ENCODE measurements at regions not wholly inside any gene's neighbourhood (a gene's known extent, or its start where the extent isn't known, plus 50 kb on each side); places are given as distances from the start of the nearest gene placed in this dataset.

GRCh38 chr11:113579292-113579940 is 104.2 kb upstream of the DRD2 start:
- DNase-seq (ENCODE audit: low read depth), result no peak

- no peak for DNase-seq (ENCODE audit: low read depth)
These were observed 103.6 kb upstream of the DRD2 start for GRCh38 chr11:113578715-113579250.

- no peak for DNase-seq (ENCODE audit: low read depth)
These were observed 102.8 kb upstream of the DRD2 start for GRCh38 chr11:113578033-113578380.

GRCh38 chr11:113577356-113578032 is 102.3 kb upstream of the DRD2 start:
- no peak for DNase-seq (ENCODE audit: low read depth)

- no peak for DNase-seq (ENCODE audit: low read depth)
These were observed 99.4 kb upstream of the DRD2 start for GRCh38 chr11:113574586-113574985.

- no peak for DNase-seq (ENCODE audit: low read depth)
These were observed 99.0 kb upstream of the DRD2 start for GRCh38 chr11:113574171-113574570.

GRCh38 chr11:113572136-113572735 is 97.0 kb upstream of the DRD2 start:
- no peak for DNase-seq (ENCODE audit: low read depth)

- DNase-seq (ENCODE audit: low read depth), result no peak
These were observed 96.3 kb upstream of the DRD2 start for GRCh38 chr11:113571531-113571930.

- no peak for DNase-seq (ENCODE audit: low read depth)
These were observed 95.7 kb upstream of the DRD2 start for GRCh38 chr11:113570906-113571305.

- no peak for DNase-seq (ENCODE audit: low read depth)
These were observed 94.2 kb upstream of the DRD2 start for GRCh38 chr11:113569391-113569790.

- no peak for DNase-seq (ENCODE audit: low read depth)
These were observed 93.4 kb upstream of the DRD2 start for GRCh38 chr11:113568566-113568965.

GRCh38 chr11:113567867-113568544 is 92.8 kb upstream of the DRD2 start:
- DNase-seq (ENCODE audit: low read depth), result no peak

GRCh38 chr11:113567097-113567496 is 91.9 kb upstream of the DRD2 start:
- DNase-seq (ENCODE audit: low read depth), result no peak

GRCh38 chr11:113564527-113565130 is 89.4 kb upstream of the DRD2 start:
- DNase-seq (ENCODE audit: low read depth), result no peak

GRCh38 chr11:113563766-113564526 is 88.7 kb upstream of the DRD2 start:
- DNase-seq (ENCODE audit: low read depth), result no peak

- no peak for DNase-seq (ENCODE audit: low read depth)
These were observed 87.8 kb upstream of the DRD2 start for GRCh38 chr11:113562981-113563461.

GRCh38 chr11:113562576-113562975 is 87.4 kb upstream of the DRD2 start:
- DNase-seq (ENCODE audit: low read depth), result no peak

GRCh38 chr11:113557926-113558325 is 82.7 kb upstream of the DRD2 start:
- no peak for DNase-seq (ENCODE audit: low read depth)

GRCh38 chr11:113556036-113556435 is 80.8 kb upstream of the DRD2 start:
- no peak for DNase-seq (ENCODE audit: low read depth)

- DNase-seq (ENCODE audit: low read depth), result no peak
These were observed 79.9 kb upstream of the DRD2 start for GRCh38 chr11:113555071-113555619.

- DNase-seq (ENCODE audit: low read depth), result no peak
These were observed 79.3 kb upstream of the DRD2 start for GRCh38 chr11:113554526-113554925.
